Fibroblast of lung (primary cell): ENCODE measurements at regions not wholly inside any gene's neighbourhood (a gene's known extent, or its start where the extent isn't known, plus 50 kb on each side); places are given as distances from the start of the nearest gene placed in this dataset.

Experiments used
- DNase-seq, 2 donors: peaks; one replicate each; pipeline versions ENCODE4 v3.0.0 to v3.0.0-alpha.2; 2010; ENCODE audit warnings: low read depth in 2 of 2
- H2AFZ ChIP-seq: 2 replicates; pipeline ENCODE4 v1.5.1; 2012; ENCODE audit warnings: low read length, control low read depth, inconsistent platforms
- H3K27ac ChIP-seq: 2 replicates; pipeline ENCODE4 v1.5.1; 2011; ENCODE audit warnings: low read length, control low read depth; ENCODE audit not compliant: insufficient read depth
- H3K27me3 ChIP-seq: 2 replicates; pipeline ENCODE4 v1.5.1; 2011; ENCODE audit warnings: mild to moderate bottlenecking, low read length; ENCODE audit not compliant: control insufficient read depth, insufficient read depth
- H3K36me3 ChIP-seq: 2 replicates; pipeline ENCODE4 v1.5.1; 2011; ENCODE audit warnings: low read length; ENCODE audit not compliant: control insufficient read depth, insufficient read depth
- H3K4me1 ChIP-seq: 2 replicates; pipeline ENCODE4 v1.5.1; 2011; ENCODE audit warnings: low read length; ENCODE audit not compliant: control insufficient read depth, insufficient read depth; ENCODE audit errors: extremely low read depth
- H3K4me2 ChIP-seq: 2 replicates; pipeline ENCODE4 v1.5.1; 2011; ENCODE audit warnings: low read length, control low read depth; ENCODE audit not compliant: insufficient read depth; ENCODE audit errors: extremely low read depth
- H3K4me3 ChIP-seq, 4 experiments: fragments of 200-600 bp in 1 of 4; sonication (generic) in 1 of 4; replicated peaks in 1 of 4; 2 replicates each; pipeline ENCODE4 v1.5.1; 2011 to 2016; ENCODE audit warnings: low read length in 4 of 4, low read depth in 3 of 4, mild to moderate bottlenecking in 3 of 4, control low read depth in 2 of 4, inconsistent platforms in 1 of 4, mixed read lengths in 1 of 4; ENCODE audit not compliant: insufficient read depth in 1 of 4; ENCODE audit errors: control extremely low read depth in 1 of 4
- H3K79me2 ChIP-seq: 2 replicates; pipeline ENCODE4 v1.5.1; 2012; ENCODE audit warnings: mild to moderate bottlenecking, low read length, inconsistent platforms; ENCODE audit not compliant: control insufficient read depth, insufficient read depth
- H3K9ac ChIP-seq: 2 replicates; pipeline ENCODE4 v1.5.1; 2011; ENCODE audit warnings: mild to moderate bottlenecking, low read length, control low read depth; ENCODE audit not compliant: insufficient read depth
- H3K9me3 ChIP-seq: 2 replicates; pipeline ENCODE4 v1.5.1; 2012; ENCODE audit warnings: low read depth, low read length; ENCODE audit not compliant: control insufficient read depth, insufficient read depth
- H4K20me1 ChIP-seq: 2 replicates; pipeline ENCODE4 v1.5.1; 2011; ENCODE audit warnings: low read length; ENCODE audit not compliant: control insufficient read depth, insufficient read depth; ENCODE audit errors: extremely low read depth
- CTCF ChIP-seq, 2 donors: IDR thresholded peaks in 1 of 2; conservative IDR thresholded peaks in 1 of 2; 1 replicate in 1 of 2; 2 replicates in 1 of 2; pipeline ENCODE4 v1.5.1; 2011 to 2012; ENCODE audit warnings: low read length in 2 of 2, control low read depth in 1 of 2, inconsistent platforms in 1 of 2, low read depth in 1 of 2, mild to moderate bottlenecking in 1 of 2
- EZH2 ChIP-seq: IDR thresholded peaks from 2 replicates; pipeline ENCODE4 v1.5.1; 2012; ENCODE audit warnings: low read length, control low read depth, mild to moderate bottlenecking; ENCODE audit errors: missing control alignments

DNA sequence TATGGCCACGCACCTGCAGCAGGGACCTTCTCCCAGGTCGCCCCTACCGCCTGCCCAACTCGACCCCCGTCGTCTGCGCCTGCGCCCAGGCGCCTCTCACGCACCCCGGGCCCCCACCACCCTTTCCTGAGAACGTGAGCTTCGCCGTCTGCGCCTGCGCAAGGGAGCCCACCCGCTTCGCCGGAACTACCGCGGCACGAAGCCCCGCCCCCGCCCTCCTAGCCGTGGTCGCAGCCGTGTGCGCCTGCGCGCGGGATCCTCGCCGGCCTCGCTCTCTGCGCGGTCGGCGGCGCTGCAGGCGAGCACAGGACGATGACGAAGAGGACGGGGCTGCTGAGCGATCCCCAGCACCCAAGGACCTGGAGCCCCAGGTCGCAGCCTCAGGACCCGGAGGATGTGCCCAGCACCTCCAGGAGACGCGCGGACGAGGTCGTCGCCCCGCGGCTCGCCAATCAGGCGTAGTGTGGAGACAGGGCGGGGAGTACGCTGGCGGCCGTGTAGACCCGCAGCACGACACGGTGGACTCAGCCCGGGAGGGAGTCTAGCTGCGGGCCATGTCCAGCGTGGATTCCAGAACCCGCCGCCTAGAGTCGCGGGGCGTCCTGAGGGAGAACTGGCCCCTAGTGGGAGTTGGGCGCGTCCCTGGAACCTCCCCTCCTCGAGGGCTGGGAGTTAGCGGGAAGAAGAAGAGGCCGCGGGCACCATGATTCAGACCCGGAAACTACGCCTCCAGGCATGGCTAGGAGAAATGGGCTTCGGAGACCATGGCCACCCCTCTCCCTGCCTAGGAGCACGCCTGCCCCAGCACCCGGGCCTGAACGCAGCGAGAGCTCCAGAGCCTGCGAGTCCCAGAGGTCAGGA lies 1120.8 kb upstream of the TMEM132C start:
- Histone ChIP-seq H3K4me1 (no peaks in the 10 kb centered on the region), H3K4me3 (peak overlapping the region; percentile 49 to 64 (median 54)), H2AFZ (peak overlapping the region; percentile 90), H3K9me3 (no peaks in the 10 kb centered on the region), H3K36me3 (no peaks in the 10 kb centered on the region), H3K9ac (peak overlapping the region; percentile 66), H3K4me2 (peak overlapping the region; percentile 79), H3K27ac (peak overlapping the region; percentile 61), H3K27me3 (no peaks in the 10 kb centered on the region), H4K20me1 (no peaks in the 10 kb centered on the region), H3K79me2 (no peaks in the 10 kb centered on the region)
- DNase-seq = peak; percentile 50 to 74
- TF ChIP-seq CTCF (conservative IDR thresholded peaks at IDR 0.05 in 1 of 2, IDR thresholded peaks at IDR 0.05 in 1 of 2; ENCODE audit: low read depth in 1 of 2, low read length in 2 of 2) (no peak), EZH2 (no peak)

GRCh38 chr12:127146991-127147718 lies 1119.8 kb upstream of the TMEM132C start:
- Histone ChIP-seq H3K9me3 (no peaks in the 10 kb centered on the region), H3K4me1 (no peaks in the 10 kb centered on the region), H3K4me2 (no peak overlapping the region), H3K27me3 (no peaks in the 10 kb centered on the region), H3K27ac (no peak overlapping the region), H3K9ac (no peak overlapping the region), H3K36me3 (no peaks in the 10 kb centered on the region), H3K4me3 (no peak overlapping the region), H4K20me1 (no peaks in the 10 kb centered on the region), H2AFZ (no peak overlapping the region), H3K79me2 (no peaks in the 10 kb centered on the region)
- TF ChIP-seq EZH2 (no peak), CTCF (conservative IDR thresholded peaks at IDR 0.05 in 1 of 2, IDR thresholded peaks at IDR 0.05 in 1 of 2; ENCODE audit: low read depth in 1 of 2, low read length in 2 of 2) (no peak)
- no peak for DNase-seq

DNA sequence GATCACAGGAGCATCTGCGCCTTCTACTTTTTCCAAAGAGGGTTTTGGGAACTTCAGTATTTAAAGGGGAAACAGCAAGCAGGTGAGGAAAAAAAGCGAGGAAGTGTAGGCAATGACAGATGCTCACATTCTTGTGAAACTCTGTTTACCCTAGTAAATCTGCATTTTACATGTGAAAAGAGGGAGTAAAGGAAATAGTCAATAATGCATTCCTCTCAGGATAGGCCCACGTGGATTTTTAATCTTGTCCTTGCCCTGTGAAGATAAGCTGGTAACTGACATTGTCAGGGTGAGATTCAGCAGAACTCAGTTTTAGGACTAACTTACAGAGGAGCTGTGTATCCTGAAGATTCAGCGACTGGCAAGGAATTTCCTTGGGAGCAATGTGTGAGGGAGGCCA lies 1119.2 kb upstream of the TMEM132C start:
- no peak overlapping the region for H2AFZ ChIP-seq
- no peaks in the 10 kb centered on the region for H3K36me3 ChIP-seq
- no peak overlapping the region for H3K9ac ChIP-seq

More for the DNA sequence above, 1119.2 kb upstream of the TMEM132C start:
- Histone ChIP-seq H3K4me2 (no peak overlapping the region), H3K79me2 (no peaks in the 10 kb centered on the region), H3K4me1 (no peaks in the 10 kb centered on the region), H4K20me1 (no peaks in the 10 kb centered on the region), H3K9me3 (no peaks in the 10 kb centered on the region), H3K27me3 (no peaks in the 10 kb centered on the region), H3K27ac (no peak overlapping the region), H3K4me3 (no peak overlapping the region)
- no peak for DNase-seq
- TF ChIP-seq CTCF (conservative IDR thresholded peaks at IDR 0.05 in 1 of 2, IDR thresholded peaks at IDR 0.05 in 1 of 2; ENCODE audit: low read depth in 1 of 2, low read length in 2 of 2) = no peak
- no peak for TF ChIP-seq EZH2
